ENCODE measurements at regions not wholly inside any gene's neighbourhood (a gene's known extent, or its start where the extent isn't known, plus 50 kb on each side); places are given as distances from the start of the nearest gene placed in this dataset.
A peak's percentile ranks its signal among the peaks of the same experiment; 100 is the strongest.

- DNase-seq, result no peak
Measured at GRCh38 chr12:34526946-34527345, 504.6 kb downstream of the ALG10 start.

- no peak for DNase-seq
Measured at GRCh38 chr12:34547276-34547675, 525.0 kb downstream of the ALG10 start.

GRCh38 chr12:34591966-34592365 is 569.7 kb downstream of the ALG10 start:
- DNase-seq, result no peak

- peak; percentile 28 for DNase-seq
Measured at GRCh38 chr12:34595749-34596733, 573.7 kb downstream of the ALG10 start.

GRCh38 chr12:34597548-34598351 is 575.5 kb downstream of the ALG10 start:
- DNase-seq, result no peak

GRCh38 chr12:34598352-34598827 is 576.1 kb downstream of the ALG10 start:
- DNase-seq, result no peak

- no peak for DNase-seq
Measured at GRCh38 chr12:34598851-34599529, 576.7 kb downstream of the ALG10 start.

GRCh38 chr12:34599530-34600513 is 577.5 kb downstream of the ALG10 start:
- peak; percentile 13 for DNase-seq

GRCh38 chr12:34600592-34601462 is 578.5 kb downstream of the ALG10 start:
- DNase-seq, result no peak

- no peak for DNase-seq
Measured at GRCh38 chr12:34601689-34602088, 579.4 kb downstream of the ALG10 start.

- no peak for DNase-seq
Measured at GRCh38 chr12:34602213-34602940, 580.1 kb downstream of the ALG10 start.

GRCh38 chr12:34603382-34604035 is 581.2 kb downstream of the ALG10 start:
- no peak for DNase-seq

- no peak for DNase-seq
Measured at GRCh38 chr12:34604227-34604626, 581.9 kb downstream of the ALG10 start.

- no peak for DNase-seq
Measured at GRCh38 chr12:34604631-34605509, 582.6 kb downstream of the ALG10 start.

- no peak for DNase-seq
Measured at GRCh38 chr12:34605510-34605887, 583.2 kb downstream of the ALG10 start.

- DNase-seq, result no peak
Measured at GRCh38 chr12:34605955-34606748, 583.9 kb downstream of the ALG10 start.

- DNase-seq, result no peak
Measured at GRCh38 chr12:34606749-34607519, 584.6 kb downstream of the ALG10 start.

All from activated CD8-positive, alpha-beta memory T cell treated with anti-CD3 and anti-CD28 coated beads, Interleukin-2, amount 50 U/mL, for 48 hours (primary cell).